ENCODE measurements at regions not wholly inside any gene's neighbourhood (a gene's known extent, or its start where the extent isn't known, plus 50 kb on each side); places are given as distances from the start of the nearest gene placed in this dataset.

GRCh38 chr9:671997-672396, 169.5 kb upstream of the DMRT1 start:
- DNase-seq (ENCODE audit: low spot score) = no peak
- Histone ChIP-seq H3K9me3 (no peaks in the 10 kb centered on the region), H3K4me3 (no peak overlapping the region), H3K27ac (no peak overlapping the region), H3K4me1 (replicated peaks) (no peaks in the 10 kb centered on the region), H3K27me3 (replicated peaks; ENCODE audit: insufficient read depth) (no peaks in the 10 kb centered on the region), H3K36me3 (no peaks in the 10 kb centered on the region)
- TF ChIP-seq POLR2A (IDR thresholded peaks at IDR 0.05) (no peak), CTCF (IDR thresholded peaks at IDR 0.05) (no peak), POLR2AphosphoS5 (IDR thresholded peaks at IDR 0.05) (no peak)
- WGBS = 92% methylated on average over 2 of the region's 2 CpGs
- intact Hi-C loops (cut with DNase I) = no loop called here

- no peak for DNase-seq (ENCODE audit: low spot score)
- no peaks in the 10 kb centered on the region for H3K4me1 ChIP-seq (replicated peaks)
- no peak overlapping the region for H3K27ac ChIP-seq
- WGBS = 46% methylated on average over 4 of the region's 4 CpGs
- intact Hi-C loops (cut with DNase I) = no loop called here
- H3K4me3 ChIP-seq = no peak overlapping the region
- no peaks in the 10 kb centered on the region for H3K27me3 ChIP-seq (replicated peaks; ENCODE audit: insufficient read depth)
- no peaks in the 10 kb centered on the region for H3K36me3 ChIP-seq
- H3K9me3 ChIP-seq = no peaks in the 10 kb centered on the region
- TF ChIP-seq CTCF (IDR thresholded peaks at IDR 0.05) (no peak), POLR2A (IDR thresholded peaks at IDR 0.05) (no peak), POLR2AphosphoS5 (IDR thresholded peaks at IDR 0.05) (no peak)
Measured at GRCh38 chr9:672851-673250, 168.6 kb upstream of the DMRT1 start.

- Histone ChIP-seq H3K4me1 (replicated peaks) (no peaks in the 10 kb centered on the region), H3K36me3 (no peaks in the 10 kb centered on the region), H3K27ac (peak overlapping the region; percentile 59 to 72), H3K9me3 (no peaks in the 10 kb centered on the region), H3K27me3 (replicated peaks; ENCODE audit: insufficient read depth) (no peaks in the 10 kb centered on the region), H3K4me3 (no peak overlapping the region)
- WGBS = 44% methylated on average over 9 of the region's 9 CpGs
- TF ChIP-seq POLR2AphosphoS5 (IDR thresholded peaks at IDR 0.05) = peak; percentile 88
- no peak for TF ChIP-seq POLR2A (IDR thresholded peaks at IDR 0.05)
- DNase-seq (ENCODE audit: low spot score) = peak; percentile 82
- intact Hi-C loops (cut with DNase I) = no loop called here
Measured at GRCh38 chr9:673264-673965, 168.1 kb upstream of the DMRT1 start.

GRCh38 chr9:673966-674526, 167.5 kb upstream of the DMRT1 start:
- WGBS = 25% methylated on average over 3 of the region's 3 CpGs
- peak overlapping the region; percentile 59 to 72 for H3K27ac ChIP-seq
- no peak overlapping the region for H3K4me3 ChIP-seq
- no peak for DNase-seq (ENCODE audit: low spot score)
- TF ChIP-seq POLR2A (IDR thresholded peaks at IDR 0.05) (no peak), POLR2AphosphoS5 (IDR thresholded peaks at IDR 0.05) (no peak), CTCF (IDR thresholded peaks at IDR 0.05) (no peak)
- intact Hi-C loops (cut with DNase I) = no loop called here
- no peaks in the 10 kb centered on the region for H3K4me1 ChIP-seq (replicated peaks)
- H3K27me3 ChIP-seq (replicated peaks; ENCODE audit: insufficient read depth) = no peaks in the 10 kb centered on the region
- H3K36me3 ChIP-seq = no peaks in the 10 kb centered on the region
- no peaks in the 10 kb centered on the region for H3K9me3 ChIP-seq

GRCh38 chr9:675697-676370, 165.7 kb upstream of the DMRT1 start:
- TF ChIP-seq POLR2AphosphoS5 (IDR thresholded peaks at IDR 0.05) (no peak), POLR2A (IDR thresholded peaks at IDR 0.05) (no peak), CTCF (IDR thresholded peaks at IDR 0.05) (no peak)
- 71% methylated on average over 4 of the region's 4 CpGs for WGBS
- no peaks in the 10 kb centered on the region for H3K4me1 ChIP-seq (replicated peaks)

More at GRCh38 chr9:675697-676370, 165.7 kb upstream of the DMRT1 start:
- H3K9me3 ChIP-seq = no peaks in the 10 kb centered on the region
- H3K27me3 ChIP-seq (replicated peaks; ENCODE audit: insufficient read depth) = no peaks in the 10 kb centered on the region
- peak overlapping the region; percentile 7 to 69 for H3K27ac ChIP-seq
- no peaks in the 10 kb centered on the region for H3K36me3 ChIP-seq
- intact Hi-C loops (cut with DNase I) = no loop called here
- no peak for DNase-seq (ENCODE audit: low spot score)
- H3K4me3 ChIP-seq = no peak overlapping the region

All from prostate gland (tissue), 2 donors.